Occipital lobe (tissue), 1 donor: ENCODE measurements at regions not wholly inside any gene's neighbourhood (a gene's known extent, or its start where the extent isn't known, plus 50 kb on each side); places are given as distances from the start of the nearest gene placed in this dataset.

Experiments
- DNase-seq: peaks from one replicate; lab custom pipeline; 2025; lab: John Stamatoyannopoulos, UW

DNA sequence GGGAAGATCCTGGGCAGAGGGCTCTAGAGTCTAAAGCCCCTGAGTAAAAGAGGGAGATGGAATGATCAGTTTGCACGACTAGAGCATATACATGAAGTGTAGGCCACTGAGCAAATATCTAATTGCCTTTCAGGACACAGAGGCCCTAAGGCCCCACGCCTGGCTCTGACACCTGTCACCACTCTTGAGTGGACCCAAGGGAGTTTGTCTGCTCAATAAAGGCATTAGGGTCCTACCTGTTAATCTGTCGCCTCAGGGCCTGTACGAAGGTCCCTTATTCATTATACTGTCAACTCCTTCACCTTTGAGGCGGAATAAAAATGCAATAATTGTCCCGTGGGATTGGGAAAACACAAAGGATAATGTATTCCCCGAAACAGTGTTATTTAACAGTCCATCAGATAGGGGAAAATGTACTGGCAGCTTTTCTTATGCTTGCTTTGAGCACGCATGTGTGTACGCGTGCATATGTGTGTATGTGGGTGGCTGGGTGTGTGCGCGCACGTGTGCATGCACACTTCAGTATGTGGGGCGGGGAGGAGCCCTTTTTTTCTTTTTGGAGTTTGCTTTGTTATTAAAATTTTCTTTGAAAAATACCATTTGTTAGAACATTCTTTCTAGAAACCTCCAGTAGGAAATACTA lies 161.8 kb upstream of the SERP2 start:
- no peak for DNase-seq

DNA sequence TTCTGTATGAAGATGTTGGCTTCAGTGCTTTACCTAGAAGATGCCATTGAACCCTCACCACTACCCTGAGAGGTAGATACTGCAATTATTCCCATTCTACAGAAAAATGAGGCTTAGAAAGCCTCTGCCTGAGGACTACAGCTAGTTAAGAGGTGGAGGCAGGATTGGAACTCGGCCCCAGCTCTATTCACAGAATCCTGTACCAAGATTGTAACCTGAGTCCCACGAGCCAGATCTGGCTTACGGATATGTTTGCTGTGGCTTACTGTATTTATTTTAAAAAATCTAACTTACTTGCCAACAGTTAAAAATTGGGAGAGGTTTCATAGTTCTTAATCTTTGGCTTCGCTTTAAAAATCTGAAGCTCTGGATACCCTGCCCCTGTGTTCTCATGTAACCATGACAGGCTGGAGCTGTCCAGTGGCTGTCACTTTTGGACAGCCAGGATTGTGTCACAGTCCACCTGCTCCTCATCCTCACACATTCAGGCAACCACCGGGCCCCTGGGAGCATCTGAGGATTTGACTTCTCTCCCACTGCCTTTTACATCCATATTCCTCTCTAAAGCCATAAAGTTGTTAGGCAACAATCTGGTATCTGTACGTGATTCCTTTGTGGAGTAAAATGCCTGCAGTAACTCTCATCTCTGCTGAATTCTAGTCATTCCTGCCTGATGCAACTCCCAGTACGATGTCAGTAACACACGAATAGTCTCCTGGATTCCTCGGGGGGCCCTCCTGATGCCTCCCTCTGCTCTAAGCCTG lies 160.8 kb upstream of the SERP2 start:
- no peak for DNase-seq

- DNase-seq: no peak
These were observed 155.0 kb upstream of the SERP2 start for GRCh38 chr13:44218501-44219240.

DNA sequence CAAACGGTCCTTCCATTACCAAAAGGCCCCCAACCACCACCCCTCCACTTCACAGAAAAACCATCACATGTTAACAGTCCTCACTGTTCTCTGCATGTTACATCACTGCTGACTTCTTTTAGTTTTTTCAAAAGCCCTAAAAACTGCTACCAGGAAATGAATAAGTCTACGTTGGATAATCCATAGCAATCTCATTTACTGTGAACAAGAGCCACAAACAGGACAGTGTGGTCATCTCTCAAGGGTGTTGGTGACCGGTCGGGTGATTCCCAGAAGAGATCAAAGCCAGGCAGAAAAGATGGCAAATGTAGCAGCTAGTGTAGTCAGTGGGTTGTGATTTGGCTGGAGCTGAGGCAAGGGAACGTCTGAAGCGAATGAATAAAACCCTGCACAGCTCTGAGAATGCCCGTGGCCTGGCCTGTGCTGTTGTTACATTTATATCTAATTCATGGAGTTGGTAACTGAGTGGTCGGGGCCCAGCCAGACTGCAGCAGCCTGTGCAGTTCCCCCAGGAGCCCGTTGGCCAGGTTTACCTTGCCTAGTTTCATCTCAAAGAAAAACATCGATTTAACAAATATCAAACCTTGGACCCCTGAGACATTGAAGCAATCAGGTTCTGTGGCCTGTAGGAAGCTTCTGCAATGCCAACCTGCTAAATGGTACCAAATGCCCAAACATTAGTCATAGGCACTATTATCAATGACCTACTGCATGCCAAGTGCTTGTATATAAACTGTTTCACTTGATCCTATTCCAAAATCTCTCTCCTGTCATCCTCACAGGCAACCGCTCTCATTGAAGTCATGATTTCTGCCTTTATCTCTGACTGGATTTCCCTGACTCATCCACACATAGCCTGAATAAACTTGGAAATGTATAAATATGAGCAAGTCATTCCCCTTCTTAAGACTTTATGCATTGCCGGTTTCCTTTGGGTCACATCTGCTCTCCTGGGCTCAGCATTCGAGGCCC lies 153.8 kb upstream of the SERP2 start:
- DNase-seq: no peak

GRCh38 chr13:44220948-44221347 lies 152.7 kb upstream of the SERP2 start:
- no peak for DNase-seq

DNA sequence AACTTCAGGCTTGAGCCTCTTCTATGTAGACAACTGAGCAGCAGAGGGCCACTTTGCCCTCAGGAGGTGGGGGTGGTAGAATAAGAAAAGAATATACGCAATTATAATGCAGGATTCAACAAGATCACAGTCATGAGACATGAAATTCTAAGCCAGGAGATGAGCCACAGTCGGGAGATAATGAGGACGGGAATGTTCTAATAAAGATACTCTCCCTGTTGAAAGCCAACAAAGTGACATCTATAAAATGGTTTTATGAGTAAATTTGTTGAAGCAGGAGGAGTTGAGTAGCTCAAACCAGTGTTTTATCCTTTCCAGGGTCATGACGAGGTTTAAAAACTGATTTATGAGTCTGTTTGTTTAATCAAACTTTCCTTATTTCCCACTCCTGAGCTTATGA lies 152.0 kb upstream of the SERP2 start:
- DNase-seq: no peak

DNA sequence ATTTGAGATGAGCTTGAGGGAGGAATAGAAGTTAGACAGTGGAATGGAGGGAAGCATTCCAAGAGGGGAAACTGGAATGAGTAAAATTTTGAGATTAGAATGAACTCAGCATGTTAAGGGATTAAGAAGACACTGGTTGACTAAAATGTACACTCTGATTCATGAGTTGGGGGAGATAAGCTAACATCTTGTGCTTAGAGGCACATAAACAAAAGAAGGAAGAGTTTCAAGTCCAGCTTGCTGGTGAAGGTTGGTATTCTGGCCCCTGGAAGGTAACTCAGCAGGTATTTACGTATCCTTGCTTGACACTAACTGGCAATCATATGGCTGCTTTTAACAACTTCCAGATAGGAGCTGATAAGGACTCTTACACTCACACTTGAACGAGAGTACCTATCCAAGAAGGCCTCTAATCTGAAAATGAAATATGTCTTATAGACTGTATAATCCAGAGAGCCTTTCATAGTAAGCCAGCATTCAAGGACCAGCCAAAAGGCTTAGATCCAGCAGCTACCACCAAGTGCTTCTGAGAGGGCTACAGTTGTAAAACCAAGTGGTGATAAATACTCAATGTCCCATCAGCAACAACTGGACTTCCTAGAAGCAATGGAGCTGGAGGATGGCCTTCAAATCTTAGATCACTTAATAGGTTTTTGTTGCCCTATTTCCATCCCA lies 149.7 kb upstream of the SERP2 start:
- no peak for DNase-seq

DNA sequence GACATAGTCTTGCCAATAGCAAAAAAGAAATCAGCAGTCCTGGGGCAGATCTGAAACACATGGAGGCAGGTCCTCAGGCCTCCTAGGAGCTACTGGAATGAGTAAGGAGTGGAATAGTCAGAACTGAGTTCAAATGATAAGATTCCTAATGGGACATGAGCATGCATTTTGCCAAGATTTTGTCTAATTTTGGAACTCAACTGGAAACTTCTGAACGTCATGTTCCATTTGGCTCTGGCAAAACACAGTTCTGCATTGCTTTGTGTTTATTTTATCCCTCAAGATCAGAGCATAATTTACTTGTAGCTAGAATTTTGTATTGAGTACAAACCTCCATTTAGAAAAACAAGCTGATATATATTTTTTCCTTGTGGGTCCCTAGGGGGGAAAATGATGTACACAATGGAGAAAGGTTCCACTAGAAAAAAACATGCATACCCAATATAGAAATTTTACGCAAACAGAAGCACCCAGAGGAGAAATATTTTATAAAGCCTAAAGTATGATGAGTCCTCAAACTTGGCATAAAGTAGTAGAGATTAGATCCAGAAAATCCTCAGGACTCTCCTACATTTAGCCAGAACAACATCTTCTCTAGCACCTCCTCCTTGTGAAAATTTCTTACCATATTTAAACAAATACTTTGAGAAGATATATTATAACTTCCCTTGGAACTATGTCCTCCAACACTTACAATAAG lies 149.0 kb upstream of the SERP2 start:
- no peak for DNase-seq

- no peak for DNase-seq
These were observed 144.1 kb upstream of the SERP2 start for GRCh38 chr13:44229371-44230030.

DNA sequence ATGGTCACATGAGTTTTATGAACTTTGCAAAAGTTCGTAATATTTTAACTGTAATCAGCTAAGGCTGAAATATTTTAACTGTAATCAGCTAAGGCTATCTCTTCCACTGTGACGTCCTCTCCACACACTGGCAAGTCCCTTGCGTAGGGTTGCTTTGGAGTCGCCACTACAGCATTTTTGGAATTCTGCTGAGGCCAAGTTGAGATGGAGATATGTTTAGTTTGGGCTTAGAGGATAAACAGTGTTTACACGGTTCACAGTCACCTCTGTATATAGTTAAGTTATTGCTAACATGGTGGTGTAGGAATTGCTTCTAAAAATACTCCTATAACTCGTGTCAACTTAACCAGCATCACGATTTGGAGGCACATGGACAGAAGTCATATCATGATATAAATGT lies 143.6 kb upstream of the SERP2 start:
- no peak for DNase-seq

GRCh38 chr13:44230736-44231135 lies 142.9 kb upstream of the SERP2 start:
- DNase-seq: no peak

- DNase-seq: no peak
These were observed 141.7 kb upstream of the SERP2 start for GRCh38 chr13:44231786-44232516.

DNA sequence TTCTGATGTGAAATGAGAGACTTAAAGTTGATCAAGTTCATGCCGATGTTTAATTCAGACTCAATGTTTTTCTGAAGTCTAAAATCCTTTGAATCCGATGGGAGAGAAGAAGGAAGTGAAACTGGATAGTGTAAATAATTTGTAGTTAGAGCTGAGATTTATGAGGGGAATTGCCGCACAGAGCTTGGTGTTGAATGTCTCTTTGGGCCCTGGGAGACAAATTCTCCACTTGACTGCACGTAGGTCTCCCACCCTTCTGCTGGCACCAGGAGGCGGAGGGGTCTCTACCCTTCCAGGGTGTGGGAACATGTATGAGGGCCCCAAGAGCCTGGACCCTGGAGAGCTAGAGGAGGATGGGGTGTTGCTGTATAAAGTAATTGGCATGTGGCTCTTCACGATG lies 140.8 kb upstream of the SERP2 start:
- no peak for DNase-seq

GRCh38 chr13:44234566-44234965 lies 139.1 kb upstream of the SERP2 start:
- no peak for DNase-seq

- DNase-seq: no peak
These were observed 137.3 kb upstream of the SERP2 start for GRCh38 chr13:44236370-44236769.

DNA sequence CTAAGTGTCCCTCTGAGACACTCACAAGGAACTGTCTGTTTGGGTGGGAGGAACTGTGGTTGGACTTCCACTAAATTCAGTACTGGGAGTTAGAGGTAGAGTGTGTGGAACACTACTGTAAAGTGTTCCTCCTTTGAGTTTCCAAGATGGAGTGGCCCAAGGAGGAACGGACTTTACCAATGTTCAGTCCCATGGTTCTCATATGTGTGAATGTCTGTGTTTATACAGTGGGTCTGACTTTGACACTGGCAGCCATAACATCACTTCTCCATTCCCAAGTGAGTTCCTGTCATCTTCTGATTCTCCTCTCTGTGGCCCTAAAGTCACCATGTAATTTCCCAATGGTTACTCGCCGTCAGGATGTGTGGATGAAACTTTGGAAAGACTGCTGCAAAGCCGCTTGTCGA lies 136.8 kb upstream of the SERP2 start:
- no peak for DNase-seq

DNA sequence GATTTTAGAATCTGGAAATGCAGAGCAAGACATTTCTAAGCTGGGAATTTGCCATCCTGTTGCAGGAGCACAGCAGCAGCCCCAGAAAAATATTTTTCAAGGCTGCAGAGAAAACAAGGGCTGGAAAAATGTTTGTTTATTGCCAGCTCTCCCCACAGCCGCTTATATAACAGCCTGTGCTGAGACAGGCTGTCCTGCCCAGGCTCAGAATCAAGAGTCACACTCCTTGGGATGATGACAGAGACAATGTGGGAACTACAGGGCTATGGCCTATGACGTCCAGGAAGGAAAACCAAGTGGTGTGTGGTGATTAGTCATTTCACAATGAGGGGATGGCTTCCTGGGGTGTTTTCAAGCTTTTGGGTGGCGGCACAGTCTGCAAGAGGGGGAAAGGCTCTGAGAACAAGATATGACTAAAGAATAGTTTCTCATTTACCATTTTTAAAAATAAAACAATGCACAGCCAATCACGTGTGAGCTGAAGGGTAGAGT lies 136.3 kb upstream of the SERP2 start:
- DNase-seq: peak; percentile 72

- no peak for DNase-seq
These were observed 135.7 kb upstream of the SERP2 start for GRCh38 chr13:44237881-44238421.
